ENCODE measurements at regions not wholly inside any gene's neighbourhood (a gene's known extent, or its start where the extent isn't known, plus 50 kb on each side); places are given as distances from the start of the nearest gene placed in this dataset.
A peak's percentile ranks its signal among the peaks of the same experiment; 100 is the strongest.

- Histone ChIP-seq H3K79me1 (ENCODE audit: low read depth, low read length) (no peaks in the 10 kb centered on the region), H2BK5ac (ENCODE audit: low read depth, low read length) (no peak overlapping the region), H3K79me2 (ENCODE audit: control insufficient read depth in 1 of 2, insufficient read depth in 2 of 2, low read length in 2 of 2) (no peaks in the 10 kb centered on the region), H3K4me3 (ENCODE audit: extremely low read depth in 1 of 4, insufficient read depth in 2 of 4, low read depth in 3 of 4, low read length in 4 of 4) (no peak overlapping the region), H3K14ac (ENCODE audit: insufficient read length) (no peak overlapping the region), H2BK20ac (ENCODE audit: low read length) (no peak overlapping the region), H3K4me2 (ENCODE audit: insufficient read depth in 1 of 2, low read depth in 2 of 2, low read length in 2 of 2) (no peak overlapping the region), H3K56ac (replicated peaks; ENCODE audit: insufficient read length, low read depth, low read length) (no peak overlapping the region), H4K20me1 (replicated peaks in 1 of 2; ENCODE audit: control insufficient read depth in 1 of 2, insufficient read depth in 2 of 2, low read length in 2 of 2) (no peaks in the 10 kb centered on the region), H4K91ac (replicated peaks; ENCODE audit: insufficient read length, low read length) (no peak overlapping the region), H3K4ac (replicated peaks; ENCODE audit: insufficient read length, low read depth, low read length) (no peak overlapping the region), H2BK12ac (ENCODE audit: low read depth, low read length) (no peak overlapping the region), H4K8ac (ENCODE audit: extremely low read depth, insufficient read depth, low read length) (no peak overlapping the region), H3K18ac (ENCODE audit: extremely low read depth, low read length) (no peak overlapping the region), H3K27ac (ENCODE audit: low read depth, low read length) (no peak overlapping the region), H3K9me3 (ENCODE audit: insufficient read depth in 2 of 2, low read depth in 1 of 2, low read length in 1 of 2) (no peaks in the 10 kb centered on the region), H3K4me1 (replicated peaks in 1 of 4; ENCODE audit: control insufficient read depth in 3 of 4, insufficient read depth in 4 of 4, low read length in 3 of 4) (no peaks in the 10 kb centered on the region), H2AK5ac (ENCODE audit: low read depth, low read length) (no peak overlapping the region), H3K27me3 (replicated peaks in 1 of 4; ENCODE audit: control insufficient read depth in 3 of 4, extremely low read depth in 1 of 4, insufficient read depth in 3 of 4, low read length in 3 of 4) (no peaks in the 10 kb centered on the region), H2AFZ (ENCODE audit: low read length) (peak overlapping the region; percentile 70; the same call in 1 of the 2 replicates), H3K23me2 (ENCODE audit: low read depth, low read length) (no peaks in the 10 kb centered on the region; the same call in 1 of the 2 replicates), H3K36me3 (ENCODE audit: control insufficient read depth in 2 of 4, insufficient read depth in 4 of 4, low read length in 3 of 4) (no peaks in the 10 kb centered on the region), H3K9ac (replicated peaks in 1 of 4; ENCODE audit: extremely low read depth in 1 of 4, low read depth in 3 of 4, low read length in 3 of 4) (no peak overlapping the region), H2BK15ac (ENCODE audit: low read length) (no peak overlapping the region), H3K23ac (ENCODE audit: insufficient read length) (no peak overlapping the region), H2BK120ac (replicated peaks; ENCODE audit: low read depth, low read length) (no peak overlapping the region), H4K5ac (ENCODE audit: insufficient read length, low read depth, low read length) (no peak overlapping the region)
- DNase-seq (ENCODE audit: low read depth in 1 of 2, low spot score in 2 of 2) = no peak
- 96% methylated on average over 4 of the region's 4 CpGs; no CpG with 5 or more reads in 1 of the 2 experiments for WGBS, 2 experiments (ENCODE audit: extremely low coverage in 1 of 2, insufficient coverage in 1 of 2, insufficient read length in 1 of 2, insufficient replicate concordance in 2 of 2, low coverage in 1 of 2, low lambda C conversion rate in 2 of 2, missing lambda C conversion rate in 1 of 2)
- ChIA-PET POLR2A (ENCODE audit: partially characterized antibody) (no interaction called here), CTCF (ENCODE audit: partially characterized antibody) (interaction anchor here (0.9 to 1.4 kb wide), 2 partner anchors 11 to 18 kb away, joined by 3 to 4 read pairs; no protein-coding TSS in a partner anchor)
- FAIRE-seq = no peak
- TF ChIP-seq HDAC6 (IDR thresholded peaks at IDR 0.05; ENCODE audit: low read depth, low read length) (no peak), SRF (IDR thresholded peaks at IDR 0.05; ENCODE audit: low read depth, low read length) (no peak), SP2 (IDR thresholded peaks at IDR 0.05; ENCODE audit: low read length) (no peak), BRCA1 (IDR thresholded peaks at IDR 0.05; ENCODE audit: low read depth, low read length) (no peak), RFX5 (IDR thresholded peaks at IDR 0.05; ENCODE audit: borderline replicate concordance, low read depth, low read length) (no peak)
These were observed 81.5 kb upstream of the KCNMB2 start for GRCh38 chr3:178454726-178455125.
